ENCODE measurements at regions not wholly inside any gene's neighbourhood (a gene's known extent, or its start where the extent isn't known, plus 50 kb on each side); places are given as distances from the start of the nearest gene placed in this dataset.
"Not testable (repeated sequence)": the region's sequence is repeated elsewhere in the genome, so short reads cannot be mapped to it uniquely, and the experiment has no call there.

DNA sequence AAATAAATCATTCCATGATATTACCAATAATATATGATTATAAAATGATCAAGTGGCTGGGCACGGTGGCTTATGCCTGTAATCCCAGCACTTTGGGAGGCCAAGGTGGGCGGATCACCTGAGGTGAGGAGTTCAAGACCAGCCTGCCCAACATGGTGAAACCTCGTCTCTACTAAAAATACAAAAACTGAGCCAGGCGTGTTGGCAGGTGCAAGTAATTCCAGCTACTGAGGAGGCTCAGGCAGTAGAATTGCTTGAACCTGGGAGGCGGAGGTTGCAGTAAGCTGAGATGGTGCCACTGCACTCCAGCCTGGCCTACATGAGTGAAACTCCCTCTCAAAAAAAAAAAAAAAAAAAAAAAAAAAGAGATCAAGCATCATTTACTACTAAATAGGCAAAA, 371.1 kb upstream of the ADAMTS5 start:
- TF ChIP-seq CTCF (conservative IDR thresholded peaks at IDR 0.05 in 1 of 2, IDR thresholded peaks at IDR 0.05 in 1 of 2; ENCODE audit: extremely low read depth in 1 of 2, insufficient read depth in 1 of 2, low read depth in 1 of 2, low read length in 2 of 2); EZH2 (IDR thresholded peaks at IDR 0.05; ENCODE audit: borderline replicate concordance, low read length): not testable (repeated sequence)
